Heart left ventricle (tissue), 13 donors: ENCODE measurements at regions not wholly inside any gene's neighbourhood (a gene's known extent, or its start where the extent isn't known, plus 50 kb on each side); places are given as distances from the start of the nearest gene placed in this dataset.

ENCODE experiments used
- CTCF ChIP-seq, 12 donors: fragments of 200-600 bp; sonication (generic) in 4 of 12; IDR thresholded peaks; one replicate each; pipeline versions ENCODE4 v1.5.0 to v1.8.0; 2018 to 2022; ENCODE audit warnings: antibody characterized with exemption in 12 of 12, mild to moderate bottlenecking in 5 of 12
- POLR2A ChIP-seq, 2 donors: fragments of 450-650 bp; IDR thresholded peaks; one replicate each; pipeline ENCODE4 v1.6.1; 2017; ENCODE audit warnings: antibody characterized with exemption in 2 of 2, mild to moderate bottlenecking in 2 of 2, moderate library complexity in 2 of 2
- donor health status: ischemic (EF 13 %, LVEDD 7.1; RV severe dilation, severe dysfunction).
- donor health status: DM: no; HTN: yes; CAD: no.
- donor health status: DM: no; HTN: no; CAD: no.
- donor health status: ischemic (EF 25% LVEDD 6.9; RV normal size, moderate dysfunction).
- donor health status: ischemic (EF 25% LVEDD 5.7; RV mildly dilated, moderate dysfunction).
- donor health status: ischemic (EF 35%, LVEDD 5.7; RV mildly dilated, moderate dysfunction).
- donor health status: nonischemic (EF 11% LVEDD 7.7; RV severe dilation, severe dysfunction).
- donor health status: DM: yes; HTN: yes; CAD: no.
- donor health status: PGD.
- donor health status: ischemic (EF 29% LVEDD 5.4; RV normal size, mild dysfunction).
- donor health status: nonischemic (EF 23%, LVEDD 6.1; RV moderate dilation, normal function).

DNA sequence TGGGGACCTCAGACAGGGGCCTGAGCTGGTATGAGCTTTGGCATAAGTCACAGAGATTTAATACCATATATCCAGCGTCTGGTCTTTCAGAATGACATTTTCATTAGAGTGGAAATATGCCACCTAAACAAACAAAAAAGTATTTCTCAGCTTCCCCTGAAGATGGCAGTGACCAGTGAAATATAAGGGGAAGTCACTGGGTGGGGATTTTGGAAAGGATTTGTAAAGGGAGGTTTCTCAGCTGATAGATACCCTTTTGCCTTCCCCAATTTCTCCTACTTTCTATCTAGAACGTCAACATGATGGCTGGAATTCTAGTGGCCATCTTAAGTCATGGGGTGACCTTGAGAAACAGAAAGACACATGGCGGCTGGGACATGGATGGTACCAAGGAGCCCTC is 137.7 kb upstream of the LRFN2 start:
- TF ChIP-seq CTCF (IDR thresholded peaks at IDR 0.05) (no peak), POLR2A (IDR thresholded peaks at IDR 0.05) (no peak)
